SK-N-MC (cell line): ENCODE measurements at regions not wholly inside any gene's neighbourhood (a gene's known extent, or its start where the extent isn't known, plus 50 kb on each side); places are given as distances from the start of the nearest gene placed in this dataset.

Source experiments
- FOXP2 ChIP-seq: optimal IDR thresholded peaks from 2 replicates; pipeline ENCODE3; 2011; ENCODE audit warnings: mild to moderate bottlenecking, moderate library complexity; ENCODE audit not compliant: insufficient read depth; ENCODE audit errors: extremely low read length, control extremely low read depth
- POLR2AphosphoS5 ChIP-seq: IDR thresholded peaks from 2 replicates; pipeline ENCODE4 v1.6.1; 2012; ENCODE audit warnings: mild to moderate bottlenecking, low read depth, low read length, borderline replicate concordance

DNA sequence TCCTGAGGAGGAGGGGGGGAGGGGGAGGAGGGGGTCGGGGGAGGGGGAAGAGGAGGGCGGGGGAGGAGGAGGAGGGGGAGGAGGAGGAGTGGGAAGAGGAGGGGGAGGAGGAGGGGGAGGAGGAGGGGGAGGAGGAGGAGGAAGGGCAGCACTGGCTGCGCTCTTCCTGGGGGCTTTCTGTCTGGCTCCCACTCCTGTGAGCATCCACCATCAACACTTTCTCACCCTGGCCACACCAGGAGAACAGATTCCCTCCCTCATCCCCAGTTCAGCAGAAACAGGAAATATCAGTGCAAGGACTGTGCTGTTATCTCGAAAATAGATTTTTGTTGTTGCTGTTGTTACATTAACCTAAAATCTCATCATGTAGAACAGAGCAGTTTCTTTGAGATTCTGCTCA is 530.5 kb downstream of the ACTR3B start:
- TF ChIP-seq FOXP2: no peak
- no peak for TF ChIP-seq POLR2AphosphoS5
